IMR-90 (cell line): ENCODE measurements at regions not wholly inside any gene's neighbourhood (a gene's known extent, or its start where the extent isn't known, plus 50 kb on each side); places are given as distances from the start of the nearest gene placed in this dataset.

Source experiments
- ATAC-seq: fragments of 200-7000 bp; cut with Tn5 transposase; 2 replicates; pipeline ENCODE4 v1.9.1; 2020; ENCODE audit warnings: low read depth, mild to moderate bottlenecking, moderate library complexity
- BruUV-seq: library from RNA; stranded (reverse); fragments of 400-500 nt; replicated peaks from 2 replicates; lab custom pipeline; 2021; lab: Mats Ljungman, UMichigan
- CTCF ChIA-PET: fragments of 300-600 bp; formaldehyde crosslinking; extraction: SDS; loops from one replicate; lab custom pipeline; 2021; ENCODE audit warnings: antibody characterized with exemption; lab: Yijun Ruan, JAX
- POLR2A ChIA-PET: fragments of 300-600 bp; sonication (Branson Sonifier 250); formaldehyde crosslinking; loops from one replicate; lab custom pipeline; 2022; ENCODE audit warnings: antibody characterized with exemption; ENCODE audit not compliant: unreplicated experiment; lab: Charles Lee
- DNase-seq: peaks from one replicate; pipeline ENCODE4 v3.0.0; 2013
- H2AFZ ChIP-seq: replicated peaks from 2 replicates; pipeline ENCODE3; 2013; ENCODE audit warnings: low read length, mild to moderate bottlenecking; ENCODE audit not compliant: poor library complexity
- H2AK5ac ChIP-seq: 2 replicates; pipeline ENCODE4 v1.6.1; 2013; ENCODE audit warnings: low read depth, low read length, inconsistent platforms
- H2AK9ac ChIP-seq: replicated peaks from 2 replicates; pipeline ENCODE3; 2013; ENCODE audit warnings: mild to moderate bottlenecking, low read depth, low read length, moderate library complexity; ENCODE audit not compliant: poor library complexity
- H2BK120ac ChIP-seq: 2 replicates; pipeline ENCODE4 v1.6.1; 2013; ENCODE audit warnings: low read depth, low read length, inconsistent platforms
- H2BK15ac ChIP-seq: 3 replicates; pipeline ENCODE4 v1.6.1; 2013; ENCODE audit warnings: low read depth, low read length, inconsistent platforms
- H2BK20ac ChIP-seq: 2 replicates; pipeline ENCODE4 v1.6.1; 2013; ENCODE audit warnings: low read depth, mild to moderate bottlenecking, inconsistent platforms, low read length, moderate library complexity
- H2BK5ac ChIP-seq: 2 replicates; pipeline ENCODE4 v1.6.1; 2013; ENCODE audit warnings: mild to moderate bottlenecking, low read depth, low read length, inconsistent platforms; ENCODE audit not compliant: poor library complexity, severe bottlenecking
- H3K14ac ChIP-seq: replicated peaks from 2 replicates; pipeline ENCODE4 v1.6.1; 2013; ENCODE audit warnings: low read depth, low read length, inconsistent platforms
- H3K18ac ChIP-seq: 2 replicates; pipeline ENCODE4 v1.6.1; 2013; ENCODE audit warnings: low read depth, low read length, control low read depth
- H3K23ac ChIP-seq: 2 replicates; pipeline ENCODE4 v1.6.1; 2013; ENCODE audit warnings: low read depth, low read length, inconsistent platforms
- H3K27ac ChIP-seq: 2 replicates; pipeline ENCODE4 v1.5.1; 2013; ENCODE audit warnings: mild to moderate bottlenecking, control low read depth, low read length; ENCODE audit not compliant: insufficient read depth
- H3K27me3 ChIP-seq: 2 replicates; pipeline ENCODE4 v1.6.1; 2013; ENCODE audit warnings: low read length; ENCODE audit not compliant: control insufficient read depth, insufficient read depth
- H3K36me3 ChIP-seq: 2 replicates; pipeline ENCODE4 v1.6.1; 2013; ENCODE audit warnings: low read length, mixed read lengths; ENCODE audit not compliant: control insufficient read depth, insufficient read depth
- H3K4ac ChIP-seq: 2 replicates; pipeline ENCODE4 v1.6.1; 2013; ENCODE audit warnings: low read depth, low read length, inconsistent platforms
- H3K4me1 ChIP-seq: 2 replicates; pipeline ENCODE4 v1.6.1; 2013; ENCODE audit warnings: low read length, mixed read lengths; ENCODE audit not compliant: control insufficient read depth, insufficient read depth
- H3K4me2 ChIP-seq: 2 replicates; pipeline ENCODE4 v1.6.1; 2013; ENCODE audit warnings: low read depth, mild to moderate bottlenecking, control low read depth, low read length, moderate library complexity
- H3K4me3 ChIP-seq: 2 replicates; pipeline ENCODE4 v1.5.1; 2013; ENCODE audit warnings: low read depth, mild to moderate bottlenecking, control low read depth, low read length, moderate library complexity; ENCODE audit not compliant: insufficient read depth
- H3K56ac ChIP-seq: 2 replicates; pipeline ENCODE4 v1.6.1; 2013; ENCODE audit warnings: low read length, inconsistent platforms; ENCODE audit not compliant: insufficient read depth; ENCODE audit errors: extremely low read depth
- H3K79me1 ChIP-seq, 2 experiments: 2 replicates each; pipeline ENCODE4 v1.6.1; 2013; ENCODE audit warnings: low read length in 2 of 2, inconsistent platforms in 1 of 2, low read depth in 1 of 2
- H3K9ac ChIP-seq: 2 replicates; pipeline ENCODE4 v1.6.1; 2013; ENCODE audit warnings: low read depth, low read length, control low read depth
- H3K9me1 ChIP-seq: 2 replicates; pipeline ENCODE4 v1.6.1; 2013; ENCODE audit warnings: low read length, inconsistent platforms; ENCODE audit not compliant: insufficient read depth
- H3K9me3 ChIP-seq: 2 replicates; pipeline ENCODE4 v1.6.1; 2013; ENCODE audit warnings: low read length; ENCODE audit not compliant: control insufficient read depth, insufficient read depth
- H4K20me1 ChIP-seq: 2 replicates; pipeline ENCODE4 v1.6.1; 2013; ENCODE audit warnings: low read length, inconsistent platforms; ENCODE audit not compliant: insufficient read depth
- H4K5ac ChIP-seq: 2 replicates; pipeline ENCODE4 v1.6.1; 2013; ENCODE audit warnings: mild to moderate bottlenecking, low read depth, low read length, control low read depth
- H4K8ac ChIP-seq, 2 experiments: 2 replicates each; pipeline ENCODE4 v1.6.1; 2013; ENCODE audit warnings: low read depth in 2 of 2, low read length in 2 of 2, control low read depth in 1 of 2, inconsistent platforms in 1 of 2
- H4K91ac ChIP-seq: 2 replicates; pipeline ENCODE4 v1.6.1; 2013; ENCODE audit warnings: low read depth, low read length, inconsistent platforms; ENCODE audit not compliant: insufficient read depth
- BHLHE40 ChIP-seq: fragments of 150-350 bp; IDR thresholded peaks from 2 replicates; pipeline ENCODE4 v1.6.1; 2016; ENCODE audit warnings: mild to moderate bottlenecking, low read depth, low read length
- CEBPB ChIP-seq: IDR thresholded peaks from 2 replicates; pipeline ENCODE4 v1.6.1; 2012; ENCODE audit warnings: low read depth, low read length, improper control_type of control experiment
- FOS ChIP-seq: fragments of 150-350 bp; IDR thresholded peaks from 2 replicates; pipeline ENCODE4 v1.6.1; 2016; ENCODE audit warnings: low read depth, low read length
- MAZ ChIP-seq: IDR thresholded peaks from 2 replicates; pipeline ENCODE4 v1.6.1; 2012; ENCODE audit warnings: low read depth, mild to moderate bottlenecking, low read length, improper control_type of control experiment, moderate library complexity, borderline replicate concordance
- MXI1 ChIP-seq: IDR thresholded peaks from 2 replicates; pipeline ENCODE4 v1.6.1; 2012; ENCODE audit warnings: low read depth, mild to moderate bottlenecking, low read length, moderate library complexity, borderline replicate concordance
- NFE2L2 ChIP-seq: fragments of 150-350 bp; IDR thresholded peaks from 2 replicates; pipeline ENCODE4 v1.6.1; 2016; ENCODE audit warnings: low read depth, mild to moderate bottlenecking, low read length
- POLR2A ChIP-seq: IDR thresholded peaks from 2 replicates; pipeline ENCODE4 v1.6.1; 2012; ENCODE audit warnings: mild to moderate bottlenecking, low read depth, low read length
- RAD21 ChIP-seq: IDR thresholded peaks from 2 replicates; pipeline ENCODE4 v1.6.1; 2012; ENCODE audit warnings: low read length, improper control_type of control experiment
- RFX5 ChIP-seq: IDR thresholded peaks from 2 replicates; pipeline ENCODE4 v1.8.0; 2012; ENCODE audit warnings: low read depth, mild to moderate bottlenecking, low read length, moderate library complexity
- WGBS, 2 experiments: methylation state at CpG; one replicate each; pipeline versions ENCODE4 v1.1.5 to v1.1.7; 2013; ENCODE audit warnings: missing lambda C conversion rate in 2 of 2; ENCODE audit not compliant: insufficient read length in 1 of 2; ENCODE audit errors: extremely low coverage in 2 of 2; 5-methylcytosine and 5-hydroxymethylcytosine counted together
- dilution Hi-C: fragments of 300-500 bp; cut with HindIII; formaldehyde crosslinking; loops from one replicate; pipeline ENCODE4 v1.14.3; 2018; ENCODE audit warnings: low sequenced_read_pairs; ENCODE audit not compliant: unreplicated experiment
- in situ Hi-C: fragments of 300-500 bp; cut with MboI; formaldehyde crosslinking; loops from 3 replicates; pipeline ENCODE4 v1.14.3; 2019; ENCODE audit warnings: low sequenced_read_pairs, inconsistent platforms, mixed read lengths
- intact Hi-C: fragments of 100-400 bp; cut with micrococcal nuclease; formaldehyde crosslinking; loops from 2 replicates; pipeline ENCODE4 v1.10.0; 2022
- TF ChIP-seq, protein P1 (sequence below): fragments of 150-350 bp; IDR thresholded peaks from 2 replicates; pipeline ENCODE4 v1.6.1; 2016; ENCODE audit warnings: low read depth, mild to moderate bottlenecking, low read length, moderate library complexity, borderline replicate concordance
- TF ChIP-seq, protein P2 (sequence below): conservative IDR thresholded peaks from 2 replicates; pipeline ENCODE4 v1.5.1; 2012; ENCODE audit warnings: mild to moderate bottlenecking, low read depth, low read length, improper control_type of control experiment
- TF ChIP-seq, protein P3 (sequence below): fragments of 150-350 bp; IDR thresholded peaks from 2 replicates; pipeline ENCODE4 v1.6.1; 2017; ENCODE audit warnings: mild to moderate bottlenecking, antibody characterized with exemption, low read length, low read depth

DNA sequence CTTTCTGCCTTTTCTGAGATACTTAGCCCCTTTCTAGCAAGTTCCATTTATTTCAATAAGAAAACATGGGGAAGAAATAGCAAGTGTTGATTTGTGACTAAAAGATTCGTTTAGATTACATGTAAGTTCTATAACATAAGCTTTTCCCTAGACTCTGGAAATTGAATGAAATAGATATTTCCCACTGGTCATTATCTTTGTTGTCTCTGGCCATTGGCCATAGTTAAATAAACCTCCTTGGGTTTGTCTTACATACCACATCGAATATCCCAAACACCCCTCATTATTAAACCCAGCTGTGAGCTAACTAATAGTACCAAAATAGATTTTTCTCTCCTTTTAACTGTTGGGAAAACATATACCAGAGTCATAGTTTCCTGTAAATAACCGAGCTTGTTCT, 534.8 kb downstream of the IQCM start:
- Histone ChIP-seq H3K4me2 (no peak overlapping the region), H3K56ac (no peak overlapping the region), H3K9ac (no peak overlapping the region), H3K14ac (no peak overlapping the region), H2BK20ac (no peak overlapping the region), H3K9me1 (no peaks in the 10 kb centered on the region), H2BK5ac (no peak overlapping the region), H2AK9ac (no peak overlapping the region), H2AFZ (no peak overlapping the region), H3K36me3 (no peaks in the 10 kb centered on the region), H3K23ac (no peak overlapping the region), H3K4ac (no peak overlapping the region), H2BK120ac (no peak overlapping the region), H4K8ac (no peak overlapping the region), H3K9me3 (no peaks in the 10 kb centered on the region), H3K79me1 (no peaks in the 10 kb centered on the region), H4K91ac (no peak overlapping the region), H2BK15ac (no peak overlapping the region), H3K27ac (no peak overlapping the region), H3K18ac (no peak overlapping the region), H4K5ac (no peak overlapping the region), H2AK5ac (no peak overlapping the region), H3K27me3 (no peaks in the 10 kb centered on the region; the same call in 1 of the 2 replicates), H4K20me1 (no peaks in the 10 kb centered on the region), H3K4me1 (no peaks in the 10 kb centered on the region; the same call in 1 of the 2 replicates), H3K4me3 (no peak overlapping the region)
- dilution Hi-C loops (no loop called here), intact Hi-C loops (no loop called here), in situ Hi-C loops (no loop called here)
- ChIA-PET CTCF (no interaction called here), POLR2A (no interaction called here)
- WGBS, 2 experiments, result no CpG with 5 or more reads among the region's 3 CpGs
- ATAC-seq, result peak; percentile 59
- TF ChIP-seq, protein P1, sequence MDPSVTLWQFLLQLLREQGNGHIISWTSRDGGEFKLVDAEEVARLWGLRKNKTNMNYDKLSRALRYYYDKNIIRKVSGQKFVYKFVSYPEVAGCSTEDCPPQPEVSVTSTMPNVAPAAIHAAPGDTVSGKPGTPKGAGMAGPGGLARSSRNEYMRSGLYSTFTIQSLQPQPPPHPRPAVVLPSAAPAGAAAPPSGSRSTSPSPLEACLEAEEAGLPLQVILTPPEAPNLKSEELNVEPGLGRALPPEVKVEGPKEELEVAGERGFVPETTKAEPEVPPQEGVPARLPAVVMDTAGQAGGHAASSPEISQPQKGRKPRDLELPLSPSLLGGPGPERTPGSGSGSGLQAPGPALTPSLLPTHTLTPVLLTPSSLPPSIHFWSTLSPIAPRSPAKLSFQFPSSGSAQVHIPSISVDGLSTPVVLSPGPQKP, result no peak
- TF ChIP-seq MAZ (no peak), BHLHE40 (no peak), CEBPB (no peak), NFE2L2 (no peak), MXI1 (no peak), POLR2A (no peak), RAD21 (no peak), RFX5 (no peak), FOS (no peak)
- TF ChIP-seq, protein P2, sequence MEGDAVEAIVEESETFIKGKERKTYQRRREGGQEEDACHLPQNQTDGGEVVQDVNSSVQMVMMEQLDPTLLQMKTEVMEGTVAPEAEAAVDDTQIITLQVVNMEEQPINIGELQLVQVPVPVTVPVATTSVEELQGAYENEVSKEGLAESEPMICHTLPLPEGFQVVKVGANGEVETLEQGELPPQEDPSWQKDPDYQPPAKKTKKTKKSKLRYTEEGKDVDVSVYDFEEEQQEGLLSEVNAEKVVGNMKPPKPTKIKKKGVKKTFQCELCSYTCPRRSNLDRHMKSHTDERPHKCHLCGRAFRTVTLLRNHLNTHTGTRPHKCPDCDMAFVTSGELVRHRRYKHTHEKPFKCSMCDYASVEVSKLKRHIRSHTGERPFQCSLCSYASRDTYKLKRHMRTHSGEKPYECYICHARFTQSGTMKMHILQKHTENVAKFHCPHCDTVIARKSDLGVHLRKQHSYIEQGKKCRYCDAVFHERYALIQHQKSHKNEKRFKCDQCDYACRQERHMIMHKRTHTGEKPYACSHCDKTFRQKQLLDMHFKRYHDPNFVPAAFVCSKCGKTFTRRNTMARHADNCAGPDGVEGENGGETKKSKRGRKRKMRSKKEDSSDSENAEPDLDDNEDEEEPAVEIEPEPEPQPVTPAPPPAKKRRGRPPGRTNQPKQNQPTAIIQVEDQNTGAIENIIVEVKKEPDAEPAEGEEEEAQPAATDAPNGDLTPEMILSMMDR, result no peak
- TF ChIP-seq, protein P3, sequence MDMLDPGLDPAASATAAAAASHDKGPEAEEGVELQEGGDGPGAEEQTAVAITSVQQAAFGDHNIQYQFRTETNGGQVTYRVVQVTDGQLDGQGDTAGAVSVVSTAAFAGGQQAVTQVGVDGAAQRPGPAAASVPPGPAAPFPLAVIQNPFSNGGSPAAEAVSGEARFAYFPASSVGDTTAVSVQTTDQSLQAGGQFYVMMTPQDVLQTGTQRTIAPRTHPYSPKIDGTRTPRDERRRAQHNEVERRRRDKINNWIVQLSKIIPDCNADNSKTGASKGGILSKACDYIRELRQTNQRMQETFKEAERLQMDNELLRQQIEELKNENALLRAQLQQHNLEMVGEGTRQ, result no peak
- no TSS peak for BruUV-seq
- peak; percentile 48 for DNase-seq
